HEK293T (cell line): ENCODE measurements at regions not wholly inside any gene's neighbourhood (a gene's known extent, or its start where the extent isn't known, plus 50 kb on each side); places are given as distances from the start of the nearest gene placed in this dataset.

ENCODE experiments used
- ARNT ChIP-seq: fragments of 450-650 bp; IDR thresholded peaks from 2 replicates; pipeline ENCODE4 v1.6.1; 2017; ENCODE audit warnings: mild to moderate bottlenecking
- BHLHE40 ChIP-seq: fragments of 450-650 bp; IDR thresholded peaks from 2 replicates; pipeline ENCODE4 v1.6.1; 2016; ENCODE audit warnings: mild to moderate bottlenecking, moderate library complexity, borderline replicate concordance
- CTBP1 ChIP-seq: fragments of 450-650 bp; IDR thresholded peaks from 2 replicates; pipeline ENCODE4 v1.6.1; 2016; ENCODE audit warnings: borderline replicate concordance
- FOXK2 ChIP-seq: fragments of 450-650 bp; IDR thresholded peaks from 2 replicates; pipeline ENCODE4 v1.6.1; 2016; ENCODE audit warnings: mild to moderate bottlenecking
- FOXM1 ChIP-seq: fragments of 450-650 bp; IDR thresholded peaks from 2 replicates; pipeline ENCODE4 v1.6.1; 2017; ENCODE audit warnings: mild to moderate bottlenecking, borderline replicate concordance
- L3MBTL2 ChIP-seq: fragments of 450-650 bp; conservative IDR thresholded peaks from 2 replicates; pipeline ENCODE4 v1.6.1; 2016; ENCODE audit warnings: mild to moderate bottlenecking
- SP1 ChIP-seq: fragments of 450-650 bp; IDR thresholded peaks from 2 replicates; pipeline ENCODE4 v1.6.1; 2017
- SUZ12 ChIP-seq: fragments of 450-650 bp; IDR thresholded peaks from 2 replicates; pipeline ENCODE4 v1.6.1; 2016; ENCODE audit warnings: mild to moderate bottlenecking
- ZNF384 ChIP-seq: fragments of 450-650 bp; IDR thresholded peaks from 2 replicates; pipeline ENCODE4 v1.6.1; 2016

DNA sequence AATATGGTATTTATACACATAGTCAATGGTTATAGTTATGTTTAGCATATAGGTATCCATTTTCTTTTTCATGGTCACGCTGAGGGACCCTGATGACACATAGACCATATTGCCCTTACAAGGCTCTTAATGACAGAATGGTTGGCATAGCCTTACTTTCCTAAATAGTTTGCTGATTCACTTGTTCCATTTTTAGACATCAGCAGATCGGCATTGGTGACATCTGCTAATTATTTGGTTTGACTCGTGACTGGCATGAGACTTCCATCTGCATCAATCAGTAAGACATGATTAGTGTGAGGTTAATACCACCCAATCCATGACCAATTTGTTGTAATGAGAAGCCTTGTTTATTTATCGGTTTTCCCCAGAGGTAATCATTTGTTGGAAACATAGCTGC is 309.7 kb downstream of the ALDH8A1 start:
- no peak for TF ChIP-seq FOXM1
- no peak for TF ChIP-seq ZNF384
- TF ChIP-seq L3MBTL2 = no peak
- no peak for TF ChIP-seq FOXK2
- TF ChIP-seq CTBP1 = no peak
- TF ChIP-seq SUZ12 = no peak
- TF ChIP-seq BHLHE40 = no peak
- no peak for TF ChIP-seq SP1
- no peak for TF ChIP-seq ARNT
